Peyer's patch (tissue), 4 donors: ENCODE measurements at regions not wholly inside any gene's neighbourhood (a gene's known extent, or its start where the extent isn't known, plus 50 kb on each side); places are given as distances from the start of the nearest gene placed in this dataset.

Source experiments
- POLR2A ChIP-seq, 2 donors: fragments of 450-650 bp; IDR thresholded peaks; one replicate each; pipeline ENCODE4 v1.5.1; 2017; ENCODE audit warnings: antibody characterized with exemption in 2 of 2, mild to moderate bottlenecking in 2 of 2, moderate library complexity in 2 of 2
- TF ChIP-seq, protein P1 (sequence below), 6 experiments: fragments of 450-650 bp in 4 of 6; fragments of 200-600 bp in 2 of 6; sonication (generic) in 1 of 6; IDR thresholded peaks; one replicate each; pipeline ENCODE4 v1.5.1; 2017 to 2019; ENCODE audit warnings: antibody characterized with exemption in 6 of 6, mild to moderate bottlenecking in 3 of 6, moderate library complexity in 1 of 6

DNA sequence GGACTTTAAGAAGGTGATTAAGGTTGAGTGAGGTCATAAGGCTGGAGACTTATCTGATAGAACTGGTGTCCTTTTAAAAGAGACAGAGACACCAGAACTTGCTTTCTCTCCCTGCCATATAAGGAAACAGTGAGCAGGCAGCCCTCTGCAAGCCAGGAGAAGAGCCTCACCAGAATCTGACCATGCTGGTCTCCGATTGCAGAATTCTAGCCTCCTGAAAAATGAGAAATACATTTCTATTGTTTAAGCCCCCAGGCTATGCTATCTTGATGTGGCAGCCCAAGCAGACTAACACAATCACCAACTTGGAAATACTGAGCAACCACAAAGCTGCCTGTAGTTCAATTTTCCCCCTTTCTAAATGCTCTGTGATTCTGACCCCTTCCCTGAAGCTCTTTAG lies 161.4 kb upstream of the RARB start:
- TF ChIP-seq, protein P1, sequence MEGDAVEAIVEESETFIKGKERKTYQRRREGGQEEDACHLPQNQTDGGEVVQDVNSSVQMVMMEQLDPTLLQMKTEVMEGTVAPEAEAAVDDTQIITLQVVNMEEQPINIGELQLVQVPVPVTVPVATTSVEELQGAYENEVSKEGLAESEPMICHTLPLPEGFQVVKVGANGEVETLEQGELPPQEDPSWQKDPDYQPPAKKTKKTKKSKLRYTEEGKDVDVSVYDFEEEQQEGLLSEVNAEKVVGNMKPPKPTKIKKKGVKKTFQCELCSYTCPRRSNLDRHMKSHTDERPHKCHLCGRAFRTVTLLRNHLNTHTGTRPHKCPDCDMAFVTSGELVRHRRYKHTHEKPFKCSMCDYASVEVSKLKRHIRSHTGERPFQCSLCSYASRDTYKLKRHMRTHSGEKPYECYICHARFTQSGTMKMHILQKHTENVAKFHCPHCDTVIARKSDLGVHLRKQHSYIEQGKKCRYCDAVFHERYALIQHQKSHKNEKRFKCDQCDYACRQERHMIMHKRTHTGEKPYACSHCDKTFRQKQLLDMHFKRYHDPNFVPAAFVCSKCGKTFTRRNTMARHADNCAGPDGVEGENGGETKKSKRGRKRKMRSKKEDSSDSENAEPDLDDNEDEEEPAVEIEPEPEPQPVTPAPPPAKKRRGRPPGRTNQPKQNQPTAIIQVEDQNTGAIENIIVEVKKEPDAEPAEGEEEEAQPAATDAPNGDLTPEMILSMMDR (IDR thresholded peaks at IDR 0.05) = no peak
- TF ChIP-seq POLR2A (IDR thresholded peaks at IDR 0.05) = no peak
